ENCODE measurements at regions not wholly inside any gene's neighbourhood (a gene's known extent, or its start where the extent isn't known, plus 50 kb on each side); places are given as distances from the start of the nearest gene placed in this dataset.

GRCh38 chr16:51881731-51882130, 665.2 kb downstream of the TOX3 start:
- H3K36me3 ChIP-seq (ENCODE audit: control insufficient read depth in 5 of 5, insufficient read depth in 5 of 5, low read length in 5 of 5), result no peaks in the 10 kb centered on the region
- peaks cover 0 to 2% (median 0%) of the 10 kb centered on the region in 5 donors for H3K27me3 ChIP-seq (ENCODE audit: control insufficient read depth in 5 of 5, insufficient read depth in 4 of 5, low read length in 5 of 5)
- H3K4me1 ChIP-seq (ENCODE audit: control insufficient read depth in 5 of 5, insufficient read depth in 5 of 5, low read length in 5 of 5), result no peaks in the 10 kb centered on the region
- H3K4me3 ChIP-seq (ENCODE audit: low read depth in 1 of 5, low read length in 5 of 5), result no peak overlapping the region
- H3K9ac ChIP-seq (ENCODE audit: low read length in 5 of 5), result no peak overlapping the region
- no peak overlapping the region for H3K27ac ChIP-seq (ENCODE audit: low read depth, low read length)
- no peaks in the 10 kb centered on the region for H3K9me3 ChIP-seq (ENCODE audit: control insufficient read depth in 5 of 5, low read length in 5 of 5)

- Histone ChIP-seq H3K4me3 (ENCODE audit: low read depth in 1 of 5, low read length in 5 of 5) (no peak overlapping the region), H3K4me1 (ENCODE audit: control insufficient read depth in 5 of 5, insufficient read depth in 5 of 5, low read length in 5 of 5) (no peaks in the 10 kb centered on the region), H3K9me3 (ENCODE audit: control insufficient read depth in 5 of 5, low read length in 5 of 5) (no peaks in the 10 kb centered on the region), H3K27ac (ENCODE audit: low read depth, low read length) (no peak overlapping the region), H3K27me3 (ENCODE audit: control insufficient read depth in 5 of 5, insufficient read depth in 4 of 5, low read length in 5 of 5) (peaks cover 0 to 2% (median 0%) of the 10 kb centered on the region in 5 donors), H3K9ac (ENCODE audit: low read length in 5 of 5) (no peak overlapping the region), H3K36me3 (ENCODE audit: control insufficient read depth in 5 of 5, insufficient read depth in 5 of 5, low read length in 5 of 5) (no peaks in the 10 kb centered on the region)
These were observed 666.2 kb downstream of the TOX3 start for GRCh38 chr16:51880776-51881175.

- Histone ChIP-seq H3K9me3 (ENCODE audit: control insufficient read depth in 5 of 5, low read length in 5 of 5) (peaks cover 0 to 4% (median 0%) of the 10 kb centered on the region in 5 donors), H3K9ac (ENCODE audit: low read length in 5 of 5) (no peak overlapping the region)
These were observed 669.3 kb downstream of the TOX3 start for GRCh38 chr16:51877686-51878085.

GRCh38 chr16:51876934-51877333, 670.0 kb downstream of the TOX3 start:
- Histone ChIP-seq H3K4me1 (ENCODE audit: control insufficient read depth in 5 of 5, insufficient read depth in 5 of 5, low read length in 5 of 5) (no peaks in the 10 kb centered on the region), H3K36me3 (ENCODE audit: control insufficient read depth in 5 of 5, insufficient read depth in 5 of 5, low read length in 5 of 5) (no peaks in the 10 kb centered on the region), H3K9me3 (ENCODE audit: control insufficient read depth in 5 of 5, low read length in 5 of 5) (peaks cover 0 to 4% (median 0%) of the 10 kb centered on the region in 5 donors), H3K4me3 (ENCODE audit: low read depth in 1 of 5, low read length in 5 of 5) (no peak overlapping the region), H3K27me3 (ENCODE audit: control insufficient read depth in 5 of 5, insufficient read depth in 4 of 5, low read length in 5 of 5) (peaks cover 0 to 2% (median 0%) of the 10 kb centered on the region in 5 donors), H3K9ac (ENCODE audit: low read length in 5 of 5) (no peak overlapping the region), H3K27ac (ENCODE audit: low read depth, low read length) (no peak overlapping the region)

More at GRCh38 chr16:51877686-51878085, 669.3 kb downstream of the TOX3 start:
- Histone ChIP-seq H3K27ac (ENCODE audit: low read depth, low read length) (no peak overlapping the region), H3K4me3 (ENCODE audit: low read depth in 1 of 5, low read length in 5 of 5) (no peak overlapping the region), H3K36me3 (ENCODE audit: control insufficient read depth in 5 of 5, insufficient read depth in 5 of 5, low read length in 5 of 5) (no peaks in the 10 kb centered on the region), H3K4me1 (ENCODE audit: control insufficient read depth in 5 of 5, insufficient read depth in 5 of 5, low read length in 5 of 5) (no peaks in the 10 kb centered on the region), H3K27me3 (ENCODE audit: control insufficient read depth in 5 of 5, insufficient read depth in 4 of 5, low read length in 5 of 5) (peaks cover 0 to 2% (median 0%) of the 10 kb centered on the region in 5 donors)

GRCh38 chr16:51876601-51876875, 670.4 kb downstream of the TOX3 start:
- H3K4me3 ChIP-seq (ENCODE audit: low read depth in 1 of 5, low read length in 5 of 5), result no peak overlapping the region
- no peak overlapping the region for H3K9ac ChIP-seq (ENCODE audit: low read length in 5 of 5)
- peaks cover 0 to 2% (median 0%) of the 10 kb centered on the region in 5 donors for H3K27me3 ChIP-seq (ENCODE audit: control insufficient read depth in 5 of 5, insufficient read depth in 4 of 5, low read length in 5 of 5)

GRCh38 chr16:51875834-51876600, 670.9 kb downstream of the TOX3 start:
- Histone ChIP-seq H3K4me1 (ENCODE audit: control insufficient read depth in 5 of 5, insufficient read depth in 5 of 5, low read length in 5 of 5) (no peaks in the 10 kb centered on the region), H3K36me3 (ENCODE audit: control insufficient read depth in 5 of 5, insufficient read depth in 5 of 5, low read length in 5 of 5) (no peaks in the 10 kb centered on the region), H3K9ac (ENCODE audit: low read length in 5 of 5) (no peak overlapping the region), H3K27ac (ENCODE audit: low read depth, low read length) (no peak overlapping the region), H3K9me3 (ENCODE audit: control insufficient read depth in 5 of 5, low read length in 5 of 5) (peaks cover 0 to 4% (median 0%) of the 10 kb centered on the region in 5 donors), H3K27me3 (ENCODE audit: control insufficient read depth in 5 of 5, insufficient read depth in 4 of 5, low read length in 5 of 5) (peaks cover 0 to 2% (median 0%) of the 10 kb centered on the region in 5 donors), H3K4me3 (ENCODE audit: low read depth in 1 of 5, low read length in 5 of 5) (no peak overlapping the region)

More at GRCh38 chr16:51876601-51876875, 670.4 kb downstream of the TOX3 start:
- peaks cover 0 to 4% (median 0%) of the 10 kb centered on the region in 5 donors for H3K9me3 ChIP-seq (ENCODE audit: control insufficient read depth in 5 of 5, low read length in 5 of 5)
- H3K4me1 ChIP-seq (ENCODE audit: control insufficient read depth in 5 of 5, insufficient read depth in 5 of 5, low read length in 5 of 5), result no peaks in the 10 kb centered on the region
- no peaks in the 10 kb centered on the region for H3K36me3 ChIP-seq (ENCODE audit: control insufficient read depth in 5 of 5, insufficient read depth in 5 of 5, low read length in 5 of 5)
- no peak overlapping the region for H3K27ac ChIP-seq (ENCODE audit: low read depth, low read length)

GRCh38 chr16:51872524-51872923, 674.4 kb downstream of the TOX3 start:
- Histone ChIP-seq H3K9ac (ENCODE audit: low read length in 5 of 5) (no peak overlapping the region), H3K27ac (ENCODE audit: low read depth, low read length) (no peak overlapping the region), H3K27me3 (ENCODE audit: control insufficient read depth in 5 of 5, insufficient read depth in 4 of 5, low read length in 5 of 5) (peaks cover 0 to 4% (median 0%) of the 10 kb centered on the region in 5 donors), H3K9me3 (ENCODE audit: control insufficient read depth in 5 of 5, low read length in 5 of 5) (peaks cover 0 to 4% (median 0%) of the 10 kb centered on the region in 5 donors), H3K36me3 (ENCODE audit: control insufficient read depth in 5 of 5, insufficient read depth in 5 of 5, low read length in 5 of 5) (no peaks in the 10 kb centered on the region), H3K4me1 (ENCODE audit: control insufficient read depth in 5 of 5, insufficient read depth in 5 of 5, low read length in 5 of 5) (no peaks in the 10 kb centered on the region), H3K4me3 (ENCODE audit: low read depth in 1 of 5, low read length in 5 of 5) (no peak overlapping the region)

GRCh38 chr16:51870296-51870854, 676.6 kb downstream of the TOX3 start:
- Histone ChIP-seq H3K9me3 (ENCODE audit: control insufficient read depth in 5 of 5, low read length in 5 of 5) (peaks cover 0 to 4% (median 0%) of the 10 kb centered on the region in 5 donors), H3K4me3 (ENCODE audit: low read depth in 1 of 5, low read length in 5 of 5) (no peak overlapping the region), H3K36me3 (ENCODE audit: control insufficient read depth in 5 of 5, insufficient read depth in 5 of 5, low read length in 5 of 5) (no peaks in the 10 kb centered on the region), H3K9ac (ENCODE audit: low read length in 5 of 5) (no peak overlapping the region), H3K27ac (ENCODE audit: low read depth, low read length) (no peak overlapping the region), H3K4me1 (ENCODE audit: control insufficient read depth in 5 of 5, insufficient read depth in 5 of 5, low read length in 5 of 5) (no peaks in the 10 kb centered on the region), H3K27me3 (ENCODE audit: control insufficient read depth in 5 of 5, insufficient read depth in 4 of 5, low read length in 5 of 5) (peaks cover 0 to 4% (median 0%) of the 10 kb centered on the region in 5 donors)

- Histone ChIP-seq H3K27ac (ENCODE audit: low read depth, low read length) (no peak overlapping the region), H3K9me3 (ENCODE audit: control insufficient read depth in 5 of 5, low read length in 5 of 5) (no peaks in the 10 kb centered on the region), H3K9ac (ENCODE audit: low read length in 5 of 5) (no peak overlapping the region), H3K27me3 (ENCODE audit: control insufficient read depth in 5 of 5, insufficient read depth in 4 of 5, low read length in 5 of 5) (peaks cover 0 to 4% (median 0%) of the 10 kb centered on the region in 5 donors), H3K4me3 (ENCODE audit: low read depth in 1 of 5, low read length in 5 of 5) (no peak overlapping the region), H3K36me3 (ENCODE audit: control insufficient read depth in 5 of 5, insufficient read depth in 5 of 5, low read length in 5 of 5) (no peaks in the 10 kb centered on the region), H3K4me1 (ENCODE audit: control insufficient read depth in 5 of 5, insufficient read depth in 5 of 5, low read length in 5 of 5) (no peaks in the 10 kb centered on the region)
These were observed 677.8 kb downstream of the TOX3 start for GRCh38 chr16:51869176-51869575.

GRCh38 chr16:51868631-51869030, 678.3 kb downstream of the TOX3 start:
- H3K27me3 ChIP-seq (ENCODE audit: control insufficient read depth in 5 of 5, insufficient read depth in 4 of 5, low read length in 5 of 5), result peaks cover 0 to 4% (median 0%) of the 10 kb centered on the region in 5 donors
- H3K4me1 ChIP-seq (ENCODE audit: control insufficient read depth in 5 of 5, insufficient read depth in 5 of 5, low read length in 5 of 5), result no peaks in the 10 kb centered on the region
- no peaks in the 10 kb centered on the region for H3K9me3 ChIP-seq (ENCODE audit: control insufficient read depth in 5 of 5, low read length in 5 of 5)

More at GRCh38 chr16:51868631-51869030, 678.3 kb downstream of the TOX3 start:
- no peaks in the 10 kb centered on the region for H3K36me3 ChIP-seq (ENCODE audit: control insufficient read depth in 5 of 5, insufficient read depth in 5 of 5, low read length in 5 of 5)
- no peak overlapping the region for H3K9ac ChIP-seq (ENCODE audit: low read length in 5 of 5)
- H3K4me3 ChIP-seq (ENCODE audit: low read depth in 1 of 5, low read length in 5 of 5), result no peak overlapping the region
- no peak overlapping the region for H3K27ac ChIP-seq (ENCODE audit: low read depth, low read length)

Measured in subcutaneous abdominal adipose tissue (tissue), 5 donors.